Astrocyte (in vitro differentiated cells and primary cell): ENCODE measurements at regions not wholly inside any gene's neighbourhood (a gene's known extent, or its start where the extent isn't known, plus 50 kb on each side); places are given as distances from the start of the nearest gene placed in this dataset.
"Not testable (repeated sequence)": the region's sequence is repeated elsewhere in the genome, so short reads cannot be mapped to it uniquely, and the experiment has no call there.

Source experiments
- DNase-seq: peaks from one replicate; pipeline ENCODE4 v3.0.0-alpha.2; 2010; ENCODE audit warnings: low read depth
- FAIRE-seq: peaks from 2 replicates; lab custom pipeline; 2011; peaks lifted over from hg19 to GRCh38; lab: Jason Lieb, UNC
- H2AFZ ChIP-seq: 2 replicates; pipeline ENCODE4 v1.6.0; 2012; ENCODE audit warnings: low read depth, low read length, inconsistent platforms
- H3K27ac ChIP-seq: 2 replicates; pipeline ENCODE4 v1.5.1; 2011; ENCODE audit warnings: low read depth, low read length, inconsistent platforms
- H3K27me3 ChIP-seq: 2 replicates; pipeline ENCODE4 v1.6.0; 2011; ENCODE audit warnings: low read length, inconsistent platforms; ENCODE audit not compliant: insufficient read depth
- H3K36me3 ChIP-seq: 2 replicates; pipeline ENCODE4 v1.5.1; 2011; ENCODE audit warnings: low read length, inconsistent platforms; ENCODE audit not compliant: insufficient read depth
- H3K4me1 ChIP-seq: 2 replicates; pipeline ENCODE4 v1.5.1; 2011; ENCODE audit warnings: low read length, inconsistent platforms; ENCODE audit not compliant: insufficient read depth
- H3K4me2 ChIP-seq: 2 replicates; pipeline ENCODE4 v1.6.0; 2012; ENCODE audit warnings: low read length, inconsistent platforms
- H3K4me3 ChIP-seq: 2 replicates; pipeline ENCODE4 v1.5.1; 2011; ENCODE audit warnings: low read depth, mild to moderate bottlenecking, low read length, inconsistent platforms; ENCODE audit not compliant: insufficient read depth
- H3K79me2 ChIP-seq: 2 replicates; pipeline ENCODE4 v1.6.0; 2012; ENCODE audit warnings: mild to moderate bottlenecking, low read length, inconsistent platforms; ENCODE audit not compliant: insufficient read depth
- H3K9ac ChIP-seq: 2 replicates; pipeline ENCODE4 v1.6.0; 2012; ENCODE audit warnings: mild to moderate bottlenecking, low read length, inconsistent platforms
- H3K9me3 ChIP-seq: 2 replicates; pipeline ENCODE4 v1.5.1; 2012; ENCODE audit warnings: low read depth, mild to moderate bottlenecking, low read length, inconsistent platforms; ENCODE audit not compliant: insufficient read depth
- H4K20me1 ChIP-seq: 2 replicates; pipeline ENCODE4 v1.6.0; 2012; ENCODE audit warnings: low read length, inconsistent platforms; ENCODE audit not compliant: insufficient read depth
- H3K27ac Mint-ChIP-seq: one replicate; pipeline ENCODE4 v1.8.0; 2021; ENCODE audit warnings: mild to moderate bottlenecking, mixed read lengths; ENCODE audit not compliant: unreplicated experiment
- H3K27me3 Mint-ChIP-seq: one replicate; pipeline ENCODE4 v1.8.0; 2021; ENCODE audit warnings: low read depth, mixed read lengths; ENCODE audit not compliant: unreplicated experiment
- H3K36me3 Mint-ChIP-seq: one replicate; pipeline ENCODE4 v1.8.0; 2021; ENCODE audit warnings: low read depth, mixed read lengths; ENCODE audit not compliant: unreplicated experiment
- H3K4me1 Mint-ChIP-seq: one replicate; pipeline ENCODE4 v1.8.0; 2021; ENCODE audit warnings: low read depth, mixed read lengths; ENCODE audit not compliant: unreplicated experiment
- H3K4me3 Mint-ChIP-seq: one replicate; pipeline ENCODE4 v1.8.0; 2021; ENCODE audit warnings: mild to moderate bottlenecking, moderate library complexity, mixed read lengths; ENCODE audit not compliant: unreplicated experiment
- H3K9me3 Mint-ChIP-seq: one replicate; pipeline ENCODE4 v1.8.0; 2021; ENCODE audit warnings: mild to moderate bottlenecking, mixed read lengths; ENCODE audit not compliant: unreplicated experiment
- CTCF ChIP-seq: IDR thresholded peaks from 2 replicates; pipeline ENCODE4 v1.5.1; 2011; ENCODE audit warnings: low read depth, mild to moderate bottlenecking, inconsistent platforms, low read length, moderate library complexity; ENCODE audit not compliant: insufficient read depth
- EZH2 ChIP-seq: IDR thresholded peaks from 2 replicates; pipeline ENCODE4 v1.6.1; 2012; ENCODE audit warnings: mild to moderate bottlenecking, low read length, inconsistent platforms; ENCODE audit not compliant: insufficient read depth

GRCh38 chr6:99819853-99820252 is 174.2 kb downstream of the MCHR2 start:
- H3K9me3 Mint-ChIP-seq: no peaks in the 10 kb centered on the region
- no peaks in the 10 kb centered on the region for H3K4me1 Mint-ChIP-seq
- H3K4me2 ChIP-seq: no peak overlapping the region
- DNase-seq (no peak), FAIRE-seq (no peak)
- H3K27me3 ChIP-seq: no peaks in the 10 kb centered on the region
- no peak overlapping the region for H2AFZ ChIP-seq
- no peak overlapping the region for H3K27ac ChIP-seq
- TF ChIP-seq EZH2 (no peak), CTCF (no peak)
- no peaks in the 10 kb centered on the region for H3K79me2 ChIP-seq
- H3K4me3 ChIP-seq: no peak overlapping the region
- no peaks in the 10 kb centered on the region for H3K27me3 Mint-ChIP-seq
- H4K20me1 ChIP-seq: no peaks in the 10 kb centered on the region
- no peaks in the 10 kb centered on the region for H3K36me3 ChIP-seq
- no peaks in the 10 kb centered on the region for H3K9me3 ChIP-seq
- no peak overlapping the region for H3K4me3 Mint-ChIP-seq
- H3K27ac Mint-ChIP-seq: no peak overlapping the region
- H3K4me1 ChIP-seq: no peaks in the 10 kb centered on the region
- H3K36me3 Mint-ChIP-seq: peaks cover 2% of the 10 kb centered on the region
- no peak overlapping the region for H3K9ac ChIP-seq

- TF ChIP-seq EZH2 (no peak), CTCF (no peak)
- peaks cover 2% of the 10 kb centered on the region for H3K36me3 Mint-ChIP-seq
These were observed 172.9 kb downstream of the MCHR2 start for GRCh38 chr6:99821164-99821563.

GRCh38 chr6:99822741-99823512 is 171.1 kb downstream of the MCHR2 start:
- DNase-seq (peak; percentile 44), FAIRE-seq (no peak)
- H3K4me1 Mint-ChIP-seq: no peaks in the 10 kb centered on the region
- H4K20me1 ChIP-seq: no peaks in the 10 kb centered on the region
- no peaks in the 10 kb centered on the region for H3K9me3 Mint-ChIP-seq
- H3K4me1 ChIP-seq: no peaks in the 10 kb centered on the region
- no peaks in the 10 kb centered on the region for H3K79me2 ChIP-seq
- peak overlapping the region; percentile 3 for H3K27ac Mint-ChIP-seq
- peak overlapping the region; percentile 25 for H3K4me2 ChIP-seq
- no peak overlapping the region for H3K27ac ChIP-seq
- TF ChIP-seq EZH2 (no peak), CTCF (no peak)
- H3K36me3 ChIP-seq: no peaks in the 10 kb centered on the region
- no peaks in the 10 kb centered on the region for H3K27me3 ChIP-seq
- H3K36me3 Mint-ChIP-seq: peaks cover 2% of the 10 kb centered on the region
- H2AFZ ChIP-seq: no peak overlapping the region
- no peak overlapping the region for H3K4me3 ChIP-seq
- H3K27me3 Mint-ChIP-seq: no peaks in the 10 kb centered on the region
- peak overlapping the region; percentile 80 for H3K4me3 Mint-ChIP-seq
- H3K9me3 ChIP-seq: no peaks in the 10 kb centered on the region
- H3K9ac ChIP-seq: no peak overlapping the region

More at GRCh38 chr6:99821164-99821563, 172.9 kb downstream of the MCHR2 start:
- Mint-ChIP-seq H3K27me3 (no peaks in the 10 kb centered on the region), H3K4me3 (no peak overlapping the region), H3K4me1 (no peaks in the 10 kb centered on the region), H3K9me3 (no peaks in the 10 kb centered on the region), H3K27ac (no peak overlapping the region)
- Histone ChIP-seq H3K27me3 (no peaks in the 10 kb centered on the region), H2AFZ (no peak overlapping the region), H3K36me3 (no peaks in the 10 kb centered on the region), H3K79me2 (no peaks in the 10 kb centered on the region), H4K20me1 (no peaks in the 10 kb centered on the region), H3K4me3 (no peak overlapping the region), H3K27ac (no peak overlapping the region), H3K4me2 (no peak overlapping the region), H3K4me1 (no peaks in the 10 kb centered on the region), H3K9me3 (no peaks in the 10 kb centered on the region), H3K9ac (no peak overlapping the region)
- FAIRE-seq (no peak), DNase-seq (no peak)

GRCh38 chr6:99823513-99824235 is 170.3 kb downstream of the MCHR2 start:
- H2AFZ ChIP-seq: not testable (repeated sequence)

More at GRCh38 chr6:99823513-99824235, 170.3 kb downstream of the MCHR2 start:
- not testable (repeated sequence) for H3K27me3 Mint-ChIP-seq, FAIRE-seq, H3K9me3 Mint-ChIP-seq, H3K27ac ChIP-seq, H3K27me3 ChIP-seq, H3K4me3 ChIP-seq, H3K36me3 Mint-ChIP-seq, H3K4me2 ChIP-seq, H3K9ac ChIP-seq, H3K9me3 ChIP-seq, H3K4me1 Mint-ChIP-seq, H4K20me1 ChIP-seq, H3K4me1 ChIP-seq, H3K79me2 ChIP-seq, DNase-seq, H3K36me3 ChIP-seq
- H3K4me3 Mint-ChIP-seq: peak overlapping the region; percentile 80
- peak overlapping the region; percentile 3 for H3K27ac Mint-ChIP-seq
